Fibroblast of pulmonary artery (primary cell): ENCODE measurements at regions not wholly inside any gene's neighbourhood (a gene's known extent, or its start where the extent isn't known, plus 50 kb on each side); places are given as distances from the start of the nearest gene placed in this dataset.

Source experiments
- DNase-seq: peaks from one replicate; pipeline ENCODE4 v3.0.0-alpha.2; 2010; ENCODE audit warnings: low read depth
- H3K4me3 ChIP-seq: replicated peaks from 2 replicates; pipeline ENCODE4 v1.5.1; 2011; ENCODE audit warnings: low read depth, mild to moderate bottlenecking, control low read depth, low read length, moderate library complexity
- CTCF ChIP-seq: IDR thresholded peaks from 2 replicates; pipeline ENCODE4 v1.5.1; 2011; ENCODE audit warnings: mild to moderate bottlenecking, control low read depth, low read length, inconsistent platforms; ENCODE audit errors: missing control alignments

- no peak for TF ChIP-seq CTCF
- no peak for DNase-seq
- no peak overlapping the region for H3K4me3 ChIP-seq
Measured at GRCh38 chr4:62194342-62194741, 994.2 kb downstream of the ADGRL3 start.

- TF ChIP-seq CTCF = no peak
- no peak overlapping the region for H3K4me3 ChIP-seq
- peak; percentile 10 for DNase-seq
Measured at GRCh38 chr4:62193761-62194160, 993.6 kb downstream of the ADGRL3 start.

GRCh38 chr4:62191451-62192240 lies 991.5 kb downstream of the ADGRL3 start:
- no peak for DNase-seq
- H3K4me3 ChIP-seq = no peak overlapping the region
- no peak for TF ChIP-seq CTCF

- DNase-seq = no peak
- TF ChIP-seq CTCF = no peak
- no peak overlapping the region for H3K4me3 ChIP-seq
Measured at GRCh38 chr4:62170235-62170634, 970.1 kb downstream of the ADGRL3 start.

- H3K4me3 ChIP-seq = no peak overlapping the region
- DNase-seq = no peak
- TF ChIP-seq CTCF = no peak
Measured at GRCh38 chr4:62168681-62169080, 968.6 kb downstream of the ADGRL3 start.

- no peak overlapping the region for H3K4me3 ChIP-seq
- TF ChIP-seq CTCF = no peak
- no peak for DNase-seq
Measured at GRCh38 chr4:62162606-62163005, 962.5 kb downstream of the ADGRL3 start.

- H3K4me3 ChIP-seq = no peak overlapping the region
- DNase-seq = no peak
- no peak for TF ChIP-seq CTCF
Measured at GRCh38 chr4:62161446-62161845, 961.3 kb downstream of the ADGRL3 start.
